Nephron progenitor cell (in vitro differentiated cells): ENCODE measurements at regions not wholly inside any gene's neighbourhood (a gene's known extent, or its start where the extent isn't known, plus 50 kb on each side); places are given as distances from the start of the nearest gene placed in this dataset.
"Not testable (repeated sequence)": the region's sequence is repeated elsewhere in the genome, so short reads cannot be mapped to it uniquely, and the experiment has no call there.

Experiments
- DNase-seq: peaks from one replicate; pipeline ENCODE4 v3.0.0; 2021
- H3K27ac Mint-ChIP-seq: 2 replicates; pipeline ENCODE4 v1.8.0; 2021; ENCODE audit warnings: mild to moderate bottlenecking, moderate library complexity, mixed read lengths
- H3K27me3 Mint-ChIP-seq: 2 replicates; pipeline ENCODE4 v1.8.0; 2021; ENCODE audit warnings: mild to moderate bottlenecking, low read depth, mixed read lengths; ENCODE audit not compliant: poor library complexity
- H3K36me3 Mint-ChIP-seq: 2 replicates; pipeline ENCODE4 v1.8.0; 2021; ENCODE audit warnings: low read depth, mixed read lengths
- H3K4me1 Mint-ChIP-seq: 2 replicates; pipeline ENCODE4 v1.8.0; 2021; ENCODE audit warnings: mixed read lengths
- H3K4me3 Mint-ChIP-seq: 2 replicates; pipeline ENCODE4 v1.8.0; 2021; ENCODE audit warnings: mild to moderate bottlenecking, moderate library complexity, mixed read lengths
- H3K9me3 Mint-ChIP-seq: 2 replicates; pipeline ENCODE4 v1.8.0; 2021; ENCODE audit warnings: mild to moderate bottlenecking, moderate library complexity, mixed read lengths
- CTCF ChIP-seq: fragments of 200-600 bp; sonication (generic); IDR thresholded peaks from 2 replicates; pipeline ENCODE4 v1.5.0; 2021; ENCODE audit warnings: antibody characterized with exemption

DNA sequence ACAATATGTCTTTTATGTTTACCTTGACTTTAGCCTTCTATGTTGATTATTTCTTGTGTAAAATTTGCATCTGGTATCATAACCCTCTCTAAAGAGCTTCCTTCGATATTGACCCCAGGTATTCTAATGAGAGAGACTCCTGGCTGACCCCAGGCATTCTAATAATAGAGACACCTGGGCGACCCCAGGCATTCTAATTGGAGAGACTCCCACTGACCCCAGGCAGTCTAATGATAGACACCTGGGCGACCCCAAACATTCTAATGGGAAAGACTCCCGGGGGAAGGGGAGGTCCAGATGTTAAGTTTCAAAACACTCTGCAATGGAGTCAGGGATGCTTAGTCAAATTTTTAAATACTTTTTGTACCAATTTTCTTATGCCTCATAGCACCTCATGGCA, 726.4 kb downstream of the COL12A1 start:
- Mint-ChIP-seq H3K36me3 (no peaks in the 10 kb centered on the region), H3K27me3 (peaks cover under 1% of the 10 kb centered on the region), H3K4me1 (no peaks in the 10 kb centered on the region), H3K27ac (no peak overlapping the region), H3K4me3 (no peak overlapping the region), H3K9me3 (no peaks in the 10 kb centered on the region)
- no peak for TF ChIP-seq CTCF
- DNase-seq, result no peak

DNA sequence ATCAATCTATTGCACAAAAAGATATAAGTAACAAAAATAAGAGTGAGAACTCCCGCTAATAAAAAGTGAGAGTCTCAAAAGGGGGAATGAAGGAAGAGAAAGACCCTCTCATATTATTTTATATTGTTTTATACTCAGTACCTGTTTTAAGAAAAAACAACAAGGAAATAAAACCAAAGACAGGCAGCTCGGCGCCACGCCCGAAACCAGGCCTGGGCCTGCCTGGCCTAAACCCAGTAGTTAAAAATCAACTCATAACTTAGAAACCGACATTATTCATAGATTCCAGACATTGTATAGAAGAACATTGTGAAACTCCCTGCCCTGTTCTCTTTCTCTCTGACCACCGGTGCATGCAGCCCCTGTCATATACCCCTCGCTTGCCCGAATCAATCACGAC, 731.8 kb downstream of the COL12A1 start:
- not testable (repeated sequence) for H3K4me3 Mint-ChIP-seq, H3K36me3 Mint-ChIP-seq, DNase-seq, H3K9me3 Mint-ChIP-seq, H3K4me1 Mint-ChIP-seq, H3K27me3 Mint-ChIP-seq, H3K27ac Mint-ChIP-seq

GRCh38 chr6:74468552-74468951, 737.3 kb downstream of the COL12A1 start:
- not testable (repeated sequence) for H3K36me3 Mint-ChIP-seq, H3K27me3 Mint-ChIP-seq, H3K4me3 Mint-ChIP-seq, H3K4me1 Mint-ChIP-seq, DNase-seq, H3K9me3 Mint-ChIP-seq
- peak overlapping the region; percentile 31 for H3K27ac Mint-ChIP-seq

- Mint-ChIP-seq H3K27ac (no peak overlapping the region), H3K4me1 (no peaks in the 10 kb centered on the region), H3K36me3 (no peaks in the 10 kb centered on the region), H3K4me3 (no peak overlapping the region), H3K27me3 (peaks cover 8% of the 10 kb centered on the region), H3K9me3 (peaks cover 2% of the 10 kb centered on the region)
- no peak for TF ChIP-seq CTCF
- DNase-seq, result no peak
Observed at GRCh38 chr6:74467533-74468215, 738.2 kb downstream of the COL12A1 start.

- H3K9me3 Mint-ChIP-seq, result peaks cover 8% of the 10 kb centered on the region
- no peak for DNase-seq
- H3K36me3 Mint-ChIP-seq, result no peaks in the 10 kb centered on the region
- H3K4me1 Mint-ChIP-seq, result no peaks in the 10 kb centered on the region
- no peak for TF ChIP-seq CTCF
- no peak overlapping the region for H3K4me3 Mint-ChIP-seq
- peaks cover 8% of the 10 kb centered on the region for H3K27me3 Mint-ChIP-seq
- no peak overlapping the region for H3K27ac Mint-ChIP-seq
Observed at GRCh38 chr6:74466572-74466971, 739.3 kb downstream of the COL12A1 start.

DNA sequence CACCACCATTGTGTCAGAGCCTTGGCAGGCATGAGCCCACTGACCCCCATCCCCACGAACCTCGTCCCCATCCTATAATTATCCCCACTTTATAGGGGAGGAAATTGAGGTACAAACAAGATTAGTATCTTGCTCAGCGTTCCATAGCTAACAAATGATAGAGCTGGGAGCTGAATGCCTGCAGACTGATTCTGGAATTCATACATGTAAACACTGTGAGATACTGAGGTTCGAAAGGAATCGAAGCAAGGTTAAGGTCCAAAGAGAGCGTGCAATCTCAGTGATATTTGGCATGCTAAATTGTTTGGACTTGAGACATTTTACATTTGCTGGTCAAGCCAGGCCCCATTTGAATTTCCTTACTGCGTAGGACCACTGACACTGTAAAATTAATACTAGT, 746.6 kb downstream of the COL12A1 start:
- Mint-ChIP-seq H3K4me3 (no peak overlapping the region), H3K27ac (no peak overlapping the region), H3K9me3 (peaks cover 8% of the 10 kb centered on the region), H3K27me3 (no peaks in the 10 kb centered on the region), H3K4me1 (no peaks in the 10 kb centered on the region), H3K36me3 (no peaks in the 10 kb centered on the region)
- DNase-seq, result no peak
- TF ChIP-seq CTCF, result no peak

GRCh38 chr6:74458536-74458935, 747.3 kb downstream of the COL12A1 start:
- peaks cover 8% of the 10 kb centered on the region for H3K9me3 Mint-ChIP-seq
- H3K4me1 Mint-ChIP-seq, result no peaks in the 10 kb centered on the region
- no peak for DNase-seq

More at GRCh38 chr6:74458536-74458935, 747.3 kb downstream of the COL12A1 start:
- H3K27me3 Mint-ChIP-seq, result peaks cover 3% of the 10 kb centered on the region
- no peak for TF ChIP-seq CTCF
- H3K27ac Mint-ChIP-seq, result no peak overlapping the region
- H3K36me3 Mint-ChIP-seq, result no peaks in the 10 kb centered on the region
- no peak overlapping the region for H3K4me3 Mint-ChIP-seq
